Caco-2 (cell line): ENCODE measurements at regions not wholly inside any gene's neighbourhood (a gene's known extent, or its start where the extent isn't known, plus 50 kb on each side); places are given as distances from the start of the nearest gene placed in this dataset.

Experiments used
- BruUV-seq: library from RNA; stranded (reverse); fragments of 400-500 nt; replicated peaks from 2 replicates; lab custom pipeline; 2021; lab: Mats Ljungman, UMichigan
- CTCF ChIA-PET: fragments of 300-600 bp; sonication (Branson Sonifier 250); formaldehyde crosslinking; loops from one replicate; lab custom pipeline; 2022; ENCODE audit warnings: antibody characterized with exemption; lab: Charles Lee
- POLR2A ChIA-PET: fragments of 300-600 bp; sonication (Branson Sonifier 250); formaldehyde crosslinking; loops from one replicate; lab custom pipeline; 2022; ENCODE audit warnings: antibody characterized with exemption; lab: Charles Lee
- DNase-seq, 2 experiments: peaks; one replicate each; pipeline versions ENCODE4 v3.0.0 to v3.0.0-alpha.2; 2020 to 2022
- H3K27me3 ChIP-seq: replicated peaks from 2 replicates; pipeline ENCODE4 v1.6.0; 2011; ENCODE audit warnings: low read length; ENCODE audit not compliant: control insufficient read depth, insufficient read depth
- H3K36me3 ChIP-seq: 2 replicates; pipeline ENCODE4 v1.5.1; 2011; ENCODE audit warnings: low read length; ENCODE audit not compliant: control insufficient read depth, insufficient read depth
- H3K4me1 ChIP-seq: fragments of 250-450 bp; sonication (Bioruptor Pico); 2 replicates; pipeline ENCODE4 v1.5.1; 2020; ENCODE audit warnings: mild to moderate bottlenecking
- H3K4me3 ChIP-seq: 2 replicates; pipeline ENCODE4 v1.5.1; 2011; ENCODE audit warnings: low read depth, mild to moderate bottlenecking, control low read depth, low read length
- H3K9me3 ChIP-seq: fragments of 250-450 bp; sonication (Bioruptor Pico); 2 replicates; pipeline ENCODE4 v1.5.1; 2020; ENCODE audit warnings: mild to moderate bottlenecking, moderate library complexity
- H3K27ac Mint-ChIP-seq: one replicate; pipeline ENCODE4 v1.8.0; 2022; ENCODE audit warnings: mixed read lengths; ENCODE audit not compliant: unreplicated experiment
- H3K27me3 Mint-ChIP-seq: one replicate; pipeline ENCODE4 v1.8.0; 2022; ENCODE audit warnings: mixed read lengths; ENCODE audit not compliant: insufficient read depth, unreplicated experiment
- H3K36me3 Mint-ChIP-seq: one replicate; pipeline ENCODE4 v1.8.0; 2022; ENCODE audit warnings: mild to moderate bottlenecking, mixed read lengths; ENCODE audit not compliant: insufficient read depth, unreplicated experiment
- H3K4me1 Mint-ChIP-seq: one replicate; pipeline ENCODE4 v1.8.0; 2022; ENCODE audit warnings: low read depth, mixed read lengths; ENCODE audit not compliant: unreplicated experiment
- H3K4me3 Mint-ChIP-seq: one replicate; pipeline ENCODE4 v1.8.0; 2022; ENCODE audit warnings: mild to moderate bottlenecking, moderate library complexity, mixed read lengths; ENCODE audit not compliant: unreplicated experiment
- H3K9me3 Mint-ChIP-seq: one replicate; pipeline ENCODE4 v1.8.0; 2022; ENCODE audit warnings: mixed read lengths; ENCODE audit not compliant: unreplicated experiment
- CTCF ChIP-seq, 2 experiments: fragments of 200-600 bp in 1 of 2; IDR thresholded peaks; 1 replicate in 1 of 2; 2 replicates in 1 of 2; pipeline versions ENCODE4 v1.5.1 to v1.8.0; 2011 to 2022; ENCODE audit warnings: antibody characterized with exemption in 1 of 2, control low read depth in 1 of 2, inconsistent platforms in 1 of 2, low read depth in 1 of 2, low read length in 1 of 2, mild to moderate bottlenecking in 1 of 2, moderate library complexity in 1 of 2; ENCODE audit not compliant: insufficient read depth in 1 of 2, severe bottlenecking in 1 of 2, unreplicated experiment in 1 of 2
- intact Hi-C: fragments of 100-400 bp; cut with micrococcal nuclease; formaldehyde crosslinking; loops from one replicate; pipeline ENCODE4 v1.10.0; 2022; ENCODE audit not compliant: unreplicated experiment

GRCh38 chr9:109961626-109962025 lies 181.6 kb downstream of the PALM2AKAP2 start:
- no peak overlapping the region for H3K4me3 ChIP-seq
- H3K9me3 Mint-ChIP-seq: no peaks in the 10 kb centered on the region
- BruUV-seq: no TSS peak
- no peaks in the 10 kb centered on the region for H3K9me3 ChIP-seq
- H3K4me3 Mint-ChIP-seq: no peak overlapping the region
- ChIA-PET CTCF (no interaction called here), POLR2A (no interaction called here)
- DNase-seq: no peak
- H3K36me3 Mint-ChIP-seq: no peaks in the 10 kb centered on the region
- no peaks in the 10 kb centered on the region for H3K4me1 Mint-ChIP-seq
- H3K27me3 Mint-ChIP-seq: peaks cover 9% of the 10 kb centered on the region
- no peaks in the 10 kb centered on the region for H3K4me1 ChIP-seq
- H3K36me3 ChIP-seq: no peaks in the 10 kb centered on the region
- no peak for TF ChIP-seq CTCF (IDR thresholded peaks at IDR 0.05; ENCODE audit: insufficient read depth in 1 of 2, low read depth in 1 of 2, low read length in 1 of 2, severe bottlenecking in 1 of 2, unreplicated experiment in 1 of 2)
- H3K27me3 ChIP-seq: peaks cover 1% of the 10 kb centered on the region; the same call in 1 of the 2 replicates
- no peak overlapping the region for H3K27ac Mint-ChIP-seq
- intact Hi-C loops: no loop called here

GRCh38 chr9:109962215-109962614 lies 182.2 kb downstream of the PALM2AKAP2 start:
- Histone ChIP-seq H3K4me1 (no peaks in the 10 kb centered on the region), H3K36me3 (no peaks in the 10 kb centered on the region), H3K9me3 (no peaks in the 10 kb centered on the region), H3K4me3 (no peak overlapping the region), H3K27me3 (peaks cover 1% of the 10 kb centered on the region; the same call in 1 of the 2 replicates)
- no peaks in the 10 kb centered on the region for H3K4me1 Mint-ChIP-seq
- no peak overlapping the region for H3K4me3 Mint-ChIP-seq
- intact Hi-C loops: no loop called here
- BruUV-seq: no TSS peak
- no peak for DNase-seq
- no peak overlapping the region for H3K27ac Mint-ChIP-seq
- ChIA-PET POLR2A (no interaction called here), CTCF (no interaction called here)
- peaks cover 9% of the 10 kb centered on the region for H3K27me3 Mint-ChIP-seq
- no peaks in the 10 kb centered on the region for H3K9me3 Mint-ChIP-seq
- no peak for TF ChIP-seq CTCF (IDR thresholded peaks at IDR 0.05; ENCODE audit: insufficient read depth in 1 of 2, low read depth in 1 of 2, low read length in 1 of 2, severe bottlenecking in 1 of 2, unreplicated experiment in 1 of 2)
- H3K36me3 Mint-ChIP-seq: no peaks in the 10 kb centered on the region

- Mint-ChIP-seq H3K27me3 (peaks cover 9% of the 10 kb centered on the region), H3K36me3 (no peaks in the 10 kb centered on the region), H3K4me1 (no peaks in the 10 kb centered on the region), H3K27ac (no peak overlapping the region), H3K9me3 (no peaks in the 10 kb centered on the region), H3K4me3 (no peak overlapping the region)
- no peak for TF ChIP-seq CTCF (IDR thresholded peaks at IDR 0.05; ENCODE audit: insufficient read depth in 1 of 2, low read depth in 1 of 2, low read length in 1 of 2, severe bottlenecking in 1 of 2, unreplicated experiment in 1 of 2)
- Histone ChIP-seq H3K27me3 (peaks cover 1% of the 10 kb centered on the region; the same call in 1 of the 2 replicates), H3K36me3 (no peaks in the 10 kb centered on the region), H3K4me3 (no peak overlapping the region), H3K9me3 (no peaks in the 10 kb centered on the region), H3K4me1 (no peaks in the 10 kb centered on the region)
- no TSS peak for BruUV-seq
- ChIA-PET CTCF (no interaction called here), POLR2A (no interaction called here)
- intact Hi-C loops: no loop called here
- no peak for DNase-seq
These were observed 183.1 kb downstream of the PALM2AKAP2 start for GRCh38 chr9:109963079-109963478.
